ENCODE measurements at regions not wholly inside any gene's neighbourhood (a gene's known extent, or its start where the extent isn't known, plus 50 kb on each side); places are given as distances from the start of the nearest gene placed in this dataset.

DNA sequence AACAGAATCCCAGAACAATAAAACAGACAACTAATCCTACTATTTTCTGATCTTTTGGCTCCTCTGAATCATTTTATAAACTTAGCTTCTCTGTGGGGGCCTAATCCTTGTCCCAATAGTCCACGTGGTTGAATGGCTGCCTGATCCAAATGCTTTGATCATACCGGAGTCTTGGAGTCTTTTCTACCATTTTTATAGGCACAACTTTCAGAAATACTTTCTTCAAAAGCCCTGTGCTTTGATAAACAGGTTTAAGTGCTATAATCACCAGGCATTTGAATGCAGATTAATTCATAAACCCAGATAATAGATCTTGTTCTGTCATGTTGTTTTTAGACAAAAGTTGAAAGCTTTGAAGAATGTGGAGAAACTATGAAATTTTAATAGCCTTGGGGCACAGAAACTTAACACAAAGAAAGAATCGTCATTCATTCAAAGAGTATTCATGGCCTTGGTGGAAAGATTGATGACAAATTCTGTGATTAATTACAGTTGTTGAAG lies 163.7 kb downstream of the AHR start:
- TF ChIP-seq, protein P1, sequence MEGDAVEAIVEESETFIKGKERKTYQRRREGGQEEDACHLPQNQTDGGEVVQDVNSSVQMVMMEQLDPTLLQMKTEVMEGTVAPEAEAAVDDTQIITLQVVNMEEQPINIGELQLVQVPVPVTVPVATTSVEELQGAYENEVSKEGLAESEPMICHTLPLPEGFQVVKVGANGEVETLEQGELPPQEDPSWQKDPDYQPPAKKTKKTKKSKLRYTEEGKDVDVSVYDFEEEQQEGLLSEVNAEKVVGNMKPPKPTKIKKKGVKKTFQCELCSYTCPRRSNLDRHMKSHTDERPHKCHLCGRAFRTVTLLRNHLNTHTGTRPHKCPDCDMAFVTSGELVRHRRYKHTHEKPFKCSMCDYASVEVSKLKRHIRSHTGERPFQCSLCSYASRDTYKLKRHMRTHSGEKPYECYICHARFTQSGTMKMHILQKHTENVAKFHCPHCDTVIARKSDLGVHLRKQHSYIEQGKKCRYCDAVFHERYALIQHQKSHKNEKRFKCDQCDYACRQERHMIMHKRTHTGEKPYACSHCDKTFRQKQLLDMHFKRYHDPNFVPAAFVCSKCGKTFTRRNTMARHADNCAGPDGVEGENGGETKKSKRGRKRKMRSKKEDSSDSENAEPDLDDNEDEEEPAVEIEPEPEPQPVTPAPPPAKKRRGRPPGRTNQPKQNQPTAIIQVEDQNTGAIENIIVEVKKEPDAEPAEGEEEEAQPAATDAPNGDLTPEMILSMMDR (IDR thresholded peaks at IDR 0.05; ENCODE audit: insufficient read depth, low read length, poor library complexity, severe bottlenecking), result no peak
- TF ChIP-seq EZH2phosphoT487 (conservative IDR thresholded peaks at IDR 0.05; ENCODE audit: low read length), result no peak
